GM21737 (cell line): ENCODE measurements at regions not wholly inside any gene's neighbourhood (a gene's known extent, or its start where the extent isn't known, plus 50 kb on each side); places are given as distances from the start of the nearest gene placed in this dataset.

Experiments used
- ATAC-seq: cut with Tn5 transposase; IDR thresholded peaks from one replicate; pipeline ENCODE4 v1.9.1; 2021; ENCODE audit warnings: mild to moderate bottlenecking, moderate library complexity; ENCODE audit not compliant: unreplicated experiment

GRCh38 chr18:22667616-22668422 is 250.1 kb upstream of the CTAGE1 start:
- ATAC-seq: no peak

GRCh38 chr18:22668496-22668895 is 250.8 kb upstream of the CTAGE1 start:
- no peak for ATAC-seq

GRCh38 chr18:22670914-22671313 is 253.2 kb upstream of the CTAGE1 start:
- no peak for ATAC-seq

GRCh38 chr18:22673182-22673862 is 255.6 kb upstream of the CTAGE1 start:
- ATAC-seq: no peak

- ATAC-seq: no peak
Observed at GRCh38 chr18:22674272-22674671, 256.6 kb upstream of the CTAGE1 start.

- ATAC-seq: no peak
Observed at GRCh38 chr18:22675006-22675405, 257.3 kb upstream of the CTAGE1 start.

- no peak for ATAC-seq
Observed at GRCh38 chr18:22676423-22676822, 256.7 kb upstream of the RBBP8 start.

- ATAC-seq: no peak
Observed at GRCh38 chr18:22678486-22678885, 254.6 kb upstream of the RBBP8 start.

GRCh38 chr18:22680944-22681343 is 252.2 kb upstream of the RBBP8 start:
- ATAC-seq: no peak

- no peak for ATAC-seq
Observed at GRCh38 chr18:22681908-22682307, 251.2 kb upstream of the RBBP8 start.

GRCh38 chr18:22682720-22683119 is 250.4 kb upstream of the RBBP8 start:
- no peak for ATAC-seq

- ATAC-seq: no peak
Observed at GRCh38 chr18:22683196-22683676, 249.9 kb upstream of the RBBP8 start.

- no peak for ATAC-seq
Observed at GRCh38 chr18:22683786-22684185, 249.3 kb upstream of the RBBP8 start.

- no peak for ATAC-seq
Observed at GRCh38 chr18:22684268-22684667, 248.9 kb upstream of the RBBP8 start.

- ATAC-seq: no peak
Observed at GRCh38 chr18:22685788-22686187, 247.3 kb upstream of the RBBP8 start.

GRCh38 chr18:22687892-22688680 is 245.0 kb upstream of the RBBP8 start:
- no peak for ATAC-seq

GRCh38 chr18:22688877-22689496 is 244.1 kb upstream of the RBBP8 start:
- no peak for ATAC-seq

- no peak for ATAC-seq
Observed at GRCh38 chr18:22689712-22690111, 243.4 kb upstream of the RBBP8 start.

GRCh38 chr18:22690556-22690955 is 242.6 kb upstream of the RBBP8 start:
- no peak for ATAC-seq

GRCh38 chr18:22691946-22692710 is 241.0 kb upstream of the RBBP8 start:
- ATAC-seq: no peak
